ENCODE measurements at regions not wholly inside any gene's neighbourhood (a gene's known extent, or its start where the extent isn't known, plus 50 kb on each side); places are given as distances from the start of the nearest gene placed in this dataset.

DNA sequence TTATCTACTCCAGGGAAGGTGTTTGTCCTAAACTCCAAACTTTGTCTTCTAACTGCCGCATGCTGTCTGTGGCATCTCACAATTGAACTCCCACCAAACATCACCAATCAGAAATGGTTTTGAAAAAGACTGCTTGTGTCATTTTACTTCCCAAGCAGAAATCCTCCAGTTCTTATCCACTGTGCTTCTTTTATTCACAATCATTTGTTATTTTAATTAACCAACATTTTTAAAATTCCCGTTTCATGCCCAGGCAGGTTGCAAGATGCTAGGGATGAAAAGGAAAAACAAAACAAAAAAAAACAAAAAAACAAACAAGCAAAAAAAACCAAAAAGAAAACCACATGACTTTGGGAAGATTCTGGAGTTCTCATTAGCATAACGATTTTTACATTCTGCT is 63.5 kb upstream of the RAB27B start:
- no peak for ATAC-seq
- POLR2A ChIA-PET, result no interaction called here

DNA sequence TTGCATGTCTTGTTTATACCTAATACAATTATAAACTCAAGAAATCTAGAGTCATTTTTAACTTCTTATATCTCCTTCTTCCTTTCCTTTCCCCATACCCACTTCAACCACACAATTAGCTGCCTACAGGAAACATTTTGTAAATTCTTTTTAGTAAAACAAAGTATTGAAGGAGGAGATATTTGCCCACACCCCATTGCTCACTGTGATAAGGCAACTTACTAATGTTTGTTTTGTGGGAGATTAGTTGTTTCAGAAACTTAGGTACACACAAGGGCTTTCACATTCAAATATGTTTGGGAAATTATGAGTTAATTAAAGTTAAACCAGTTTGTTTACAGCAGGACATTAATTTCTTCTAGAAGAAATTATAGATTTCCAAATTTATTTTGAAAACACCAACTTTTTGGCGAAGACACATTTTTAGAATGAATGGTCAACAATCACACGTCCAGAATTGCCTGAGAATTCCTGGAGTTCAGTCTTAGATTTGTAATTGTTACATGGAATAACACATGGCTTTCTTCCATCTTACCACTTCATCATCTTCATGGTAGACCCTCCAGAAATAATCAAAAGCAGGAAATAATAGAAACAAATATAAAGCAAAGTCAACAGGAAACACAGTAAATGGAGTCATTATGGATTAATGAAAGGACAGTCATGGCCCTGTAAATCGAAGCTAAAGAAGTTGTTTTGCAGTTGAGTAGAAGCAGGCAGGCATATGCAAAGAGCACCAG is 62.5 kb upstream of the RAB27B start:
- POLR2A ChIA-PET, result no interaction called here
- no peak overlapping the region for H3K27ac Mint-ChIP-seq

More for the DNA sequence above, 63.5 kb upstream of the RAB27B start:
- peaks cover 3 to 11% (median 7%) of the 10 kb centered on the region in 5 donors for H3K27me3 Mint-ChIP-seq
- H3K36me3 Mint-ChIP-seq, result no peaks in the 10 kb centered on the region
- no peak for DNase-seq
- no peaks in the 10 kb centered on the region for H3K4me1 Mint-ChIP-seq
- no peak overlapping the region for H3K4me3 Mint-ChIP-seq
- H3K27ac Mint-ChIP-seq, result no peak overlapping the region
- peaks cover 0 to 7% (median 0%) of the 10 kb centered on the region in 9 donors for H3K9me3 Mint-ChIP-seq

DNA sequence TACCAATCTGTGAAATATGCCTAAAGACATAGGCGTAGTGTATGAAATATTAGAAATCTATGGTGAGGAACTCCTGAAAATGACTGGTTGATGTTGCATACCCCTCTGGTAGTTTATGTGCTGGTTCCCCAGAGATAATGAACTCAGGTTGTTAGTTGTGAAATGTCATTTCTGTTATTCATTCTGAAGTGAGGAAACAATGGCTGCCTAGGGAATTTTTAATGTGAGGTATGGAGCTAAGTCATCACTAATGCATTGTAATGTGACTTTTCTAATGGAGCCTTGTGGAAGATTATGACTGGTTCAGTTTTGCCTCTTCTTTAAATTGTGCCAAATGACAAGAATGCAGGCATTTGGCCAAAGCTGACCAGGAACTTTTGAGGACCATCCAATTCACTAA is 61.6 kb upstream of the RAB27B start:
- ATAC-seq (no peak), DNase-seq (no peak)
- Mint-ChIP-seq H3K27ac (peak overlapping the region in 1 of 10 donors; percentile 20), H3K4me3 (no peak overlapping the region), H3K36me3 (no peaks in the 10 kb centered on the region), H3K27me3 (peaks cover 0 to 10% (median 4%) of the 10 kb centered on the region in 5 donors), H3K4me1 (no peaks in the 10 kb centered on the region), H3K9me3 (peaks cover 0 to 2% (median 0%) of the 10 kb centered on the region in 9 donors)
- POLR2A ChIA-PET, result no interaction called here

More for the DNA sequence above, 62.5 kb upstream of the RAB27B start:
- no peaks in the 10 kb centered on the region for H3K4me1 Mint-ChIP-seq
- H3K36me3 Mint-ChIP-seq, result no peaks in the 10 kb centered on the region
- H3K27me3 Mint-ChIP-seq, result peaks cover 0 to 10% (median 4%) of the 10 kb centered on the region in 5 donors
- H3K9me3 Mint-ChIP-seq, result peaks cover 0 to 2% (median 0%) of the 10 kb centered on the region in 9 donors
- no peak for DNase-seq
- no peak overlapping the region for H3K4me3 Mint-ChIP-seq
- ATAC-seq, result no peak

DNA sequence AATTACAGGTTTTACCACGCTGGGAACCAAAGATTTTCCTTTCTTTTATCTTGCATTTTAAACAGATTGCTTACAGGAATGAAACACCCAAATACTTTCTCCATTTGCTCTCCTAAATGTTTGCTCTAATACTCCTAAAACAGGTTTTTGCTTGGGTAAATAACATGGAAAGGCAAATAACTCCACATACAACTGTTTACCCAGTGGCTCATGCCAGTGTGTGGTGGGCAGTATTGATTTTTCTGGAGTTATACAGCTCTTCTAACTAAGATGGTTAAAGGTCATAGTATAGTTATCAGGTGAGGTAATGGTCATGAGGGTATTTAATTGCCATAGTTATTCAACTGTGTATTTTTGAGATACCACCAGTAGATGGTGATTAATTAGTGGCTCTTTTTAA is 61.2 kb upstream of the RAB27B start:
- Mint-ChIP-seq H3K36me3 (no peaks in the 10 kb centered on the region), H3K9me3 (peaks cover 0 to 2% (median 0%) of the 10 kb centered on the region in 9 donors), H3K4me3 (no peak overlapping the region), H3K4me1 (no peaks in the 10 kb centered on the region), H3K27ac (no peak overlapping the region), H3K27me3 (peaks cover 0 to 10% (median 4%) of the 10 kb centered on the region in 5 donors)
- POLR2A ChIA-PET, result no interaction called here
- no peak for ATAC-seq
- DNase-seq, result no peak

DNA sequence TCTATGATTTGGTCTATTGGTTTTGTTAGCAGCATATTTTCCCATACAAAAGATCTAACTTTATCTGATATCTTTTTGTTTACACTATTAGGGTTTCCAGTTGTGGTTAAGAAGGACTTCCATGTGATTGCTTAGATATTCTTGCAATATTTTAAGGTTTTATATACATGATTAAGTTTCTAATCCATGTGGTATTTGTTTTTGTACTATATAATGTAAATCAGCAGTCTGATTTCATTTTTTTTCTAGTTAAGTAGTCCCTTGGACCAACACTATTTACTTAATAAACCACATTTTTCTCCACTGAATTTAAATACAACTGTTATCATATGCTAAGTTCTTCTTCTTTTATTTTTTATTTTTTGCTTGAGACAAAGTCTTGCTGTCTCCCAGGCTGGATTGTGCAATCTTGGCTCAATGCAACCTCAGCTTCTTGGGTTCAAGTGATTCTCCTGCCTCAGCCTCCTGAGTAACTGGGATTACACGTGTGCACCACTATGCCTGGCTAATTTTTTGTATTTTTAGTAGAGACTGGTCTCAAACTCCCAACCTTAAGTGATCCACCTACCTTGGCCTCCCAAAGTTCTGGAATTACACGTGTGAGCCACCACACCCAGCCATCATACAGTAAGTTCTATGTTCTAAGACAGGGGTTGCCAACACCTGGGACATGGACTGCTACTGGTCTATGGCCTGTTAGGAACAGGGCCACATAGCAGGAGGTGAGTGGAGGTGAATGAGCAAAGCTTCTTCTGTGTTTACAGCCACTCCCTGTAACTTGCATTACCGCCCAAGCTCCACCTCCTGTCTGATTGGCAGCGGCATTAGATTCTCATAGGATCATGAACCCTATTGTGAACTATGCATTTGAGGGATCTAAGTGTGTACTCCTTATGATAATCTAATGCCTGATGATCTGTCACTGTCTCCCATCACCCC is 58.5 kb upstream of the RAB27B start:
- Mint-ChIP-seq H3K36me3 (no peaks in the 10 kb centered on the region), H3K4me1 (no peaks in the 10 kb centered on the region), H3K9me3 (peaks cover 0 to 2% (median 0%) of the 10 kb centered on the region in 9 donors), H3K27me3 (peaks cover 0 to 8% (median 4%) of the 10 kb centered on the region in 5 donors), H3K4me3 (no peak overlapping the region), H3K27ac (no peak overlapping the region)
- ATAC-seq (no peak), DNase-seq (no peak)
- POLR2A ChIA-PET, result no interaction called here

DNA sequence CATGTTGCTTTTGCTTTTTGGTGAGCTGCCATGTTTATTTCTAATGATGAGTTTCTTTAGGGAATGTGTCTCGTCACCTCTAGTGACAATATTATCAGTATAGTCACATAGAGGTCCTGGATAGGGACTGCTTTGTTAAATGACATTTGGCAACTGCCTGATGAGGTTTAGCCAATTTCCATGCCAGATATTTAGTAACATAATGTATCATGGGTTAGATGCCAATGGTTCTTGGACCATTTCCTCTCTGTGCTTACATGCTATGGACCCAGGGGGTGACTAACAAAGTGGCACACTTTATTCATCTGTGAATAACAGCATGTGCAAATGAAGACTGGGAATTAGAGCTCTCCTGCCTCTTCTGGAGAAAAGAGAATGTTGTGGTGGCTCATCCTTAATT is 56.2 kb upstream of the RAB27B start:
- no peak overlapping the region for H3K4me3 Mint-ChIP-seq
- H3K27ac Mint-ChIP-seq, result no peak overlapping the region
- H3K9me3 Mint-ChIP-seq, result no peaks in the 10 kb centered on the region
- H3K27me3 Mint-ChIP-seq, result peaks cover 0 to 4% (median 0%) of the 10 kb centered on the region in 5 donors
- H3K36me3 Mint-ChIP-seq, result no peaks in the 10 kb centered on the region
- no peaks in the 10 kb centered on the region for H3K4me1 Mint-ChIP-seq
- no peak for ATAC-seq
- DNase-seq, result no peak
- POLR2A ChIA-PET, result no interaction called here

DNA sequence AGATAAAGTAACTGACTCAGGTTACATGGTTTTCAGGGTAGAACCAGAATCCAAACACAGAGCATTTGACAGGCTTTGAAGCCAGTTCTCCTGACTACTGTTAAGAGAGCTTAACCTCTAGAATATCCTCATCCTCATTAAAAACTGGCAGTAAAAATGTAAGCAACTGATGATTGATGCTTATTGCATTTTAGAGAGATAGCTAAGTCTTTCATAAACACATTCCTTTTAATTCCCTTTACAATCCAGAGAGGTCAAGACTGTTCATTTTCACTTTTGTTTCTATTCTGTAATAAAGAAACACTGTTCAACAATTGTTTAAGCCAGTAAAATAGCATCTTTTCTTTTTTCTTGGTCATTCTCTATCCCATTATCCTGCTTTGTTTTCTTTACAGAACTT is 53.9 kb upstream of the RAB27B start:
- DNase-seq, result no peak
- Mint-ChIP-seq H3K9me3 (no peaks in the 10 kb centered on the region), H3K27me3 (no peaks in the 10 kb centered on the region), H3K36me3 (no peaks in the 10 kb centered on the region), H3K4me1 (no peaks in the 10 kb centered on the region), H3K27ac (no peak overlapping the region), H3K4me3 (no peak overlapping the region)
- ATAC-seq, result no peak
- POLR2A ChIA-PET, result no interaction called here

DNA sequence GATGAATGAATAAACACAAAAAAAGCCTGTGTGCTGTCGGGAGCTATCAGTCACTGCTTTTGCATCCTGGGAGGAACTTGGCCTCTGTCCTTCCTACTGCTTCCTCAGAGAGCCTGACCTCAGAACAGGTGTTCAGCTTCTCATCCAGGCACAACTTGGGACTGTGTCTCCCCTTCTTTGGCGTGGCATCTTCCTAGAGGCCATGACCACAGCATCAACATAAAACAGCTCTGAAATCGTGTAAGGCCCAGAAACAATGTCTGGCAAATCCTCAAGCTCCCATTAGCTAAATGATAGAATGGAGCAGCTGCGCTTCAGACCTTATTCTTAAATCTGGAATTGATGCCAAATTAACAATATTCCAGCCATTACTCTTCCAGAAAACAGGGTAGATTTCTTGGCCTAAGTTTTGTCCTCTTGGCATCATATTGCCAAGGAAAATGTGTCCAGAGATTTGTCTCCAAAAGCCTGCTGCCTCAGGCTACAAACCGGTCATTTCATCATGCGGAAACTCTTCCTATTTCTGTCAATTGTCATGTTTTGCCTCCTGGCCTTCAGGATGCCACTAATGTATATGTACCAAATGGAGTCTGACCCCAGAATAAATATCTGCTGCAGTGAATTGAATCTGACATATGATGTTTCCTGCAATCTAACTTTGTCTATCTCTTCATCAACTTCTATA is 53.2 kb upstream of the RAB27B start:
- ATAC-seq, result no peak
- no peak overlapping the region for H3K27ac Mint-ChIP-seq
- POLR2A ChIA-PET, result no interaction called here

DNA sequence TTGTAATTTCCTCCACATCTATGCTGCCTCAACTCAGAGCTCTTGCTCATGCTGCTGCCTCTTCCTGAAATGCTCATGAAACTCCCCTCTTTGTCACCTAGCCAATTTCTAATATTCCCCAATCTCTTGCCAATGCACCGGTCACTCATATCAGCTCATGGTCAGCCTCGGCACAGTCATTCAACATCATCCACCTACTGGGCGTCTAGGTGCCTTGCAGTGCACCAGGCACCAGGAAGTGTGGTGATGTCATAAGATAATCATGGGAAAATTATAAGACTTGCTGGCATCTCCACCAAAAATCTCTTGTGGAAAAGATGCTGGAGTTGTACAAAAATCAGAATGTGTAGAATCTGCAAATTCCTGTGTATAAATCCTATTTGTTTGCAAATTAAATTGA is 52.6 kb upstream of the RAB27B start:
- no peaks in the 10 kb centered on the region for H3K36me3 Mint-ChIP-seq
- no peaks in the 10 kb centered on the region for H3K4me1 Mint-ChIP-seq
- no peak for ATAC-seq
- H3K9me3 Mint-ChIP-seq, result no peaks in the 10 kb centered on the region
- H3K4me3 Mint-ChIP-seq, result no peak overlapping the region
- H3K27me3 Mint-ChIP-seq, result peaks cover 0 to 4% (median 0%) of the 10 kb centered on the region in 5 donors
- POLR2A ChIA-PET, result no interaction called here
- DNase-seq, result no peak
- H3K27ac Mint-ChIP-seq, result no peak overlapping the region

More for the DNA sequence above, 53.2 kb upstream of the RAB27B start:
- Mint-ChIP-seq H3K36me3 (no peaks in the 10 kb centered on the region), H3K4me3 (no peak overlapping the region), H3K9me3 (no peaks in the 10 kb centered on the region), H3K4me1 (no peaks in the 10 kb centered on the region), H3K27me3 (no peaks in the 10 kb centered on the region)
- DNase-seq, result no peak

DNA sequence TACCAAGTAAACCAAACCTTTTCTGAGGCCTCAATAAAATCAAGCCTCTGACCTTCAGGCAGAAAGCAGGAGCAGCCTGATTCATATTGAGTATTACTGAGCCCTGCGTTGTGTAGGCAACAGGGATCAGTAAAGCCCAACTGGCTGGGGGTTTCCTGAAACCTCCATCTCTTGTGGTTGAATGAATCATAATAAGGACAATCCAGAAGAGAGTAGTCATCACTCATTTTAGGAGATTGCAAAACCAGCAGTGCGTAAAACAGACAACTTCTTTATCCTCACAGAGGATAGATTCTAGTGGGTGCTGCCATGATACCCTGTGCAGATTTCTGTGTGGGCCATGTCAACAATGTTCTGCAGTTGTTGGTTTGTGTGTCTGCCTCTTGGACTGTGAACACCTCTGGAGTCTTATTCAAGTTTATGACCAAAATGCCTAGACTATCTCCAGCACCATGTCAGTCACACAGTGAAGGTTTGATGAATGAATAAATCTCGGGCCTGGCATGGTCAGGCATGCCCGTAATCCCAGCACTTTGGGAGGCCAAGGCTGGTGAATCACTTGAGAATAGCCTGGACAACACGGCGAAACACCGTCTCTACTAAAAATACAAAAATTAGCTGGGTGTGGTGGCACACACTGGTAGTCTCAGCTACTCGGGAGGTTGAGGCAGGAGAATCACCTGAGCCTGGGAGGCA is 51.8 kb upstream of the RAB27B start:
- H3K36me3 Mint-ChIP-seq, result no peaks in the 10 kb centered on the region
- POLR2A ChIA-PET, result no interaction called here
- H3K4me1 Mint-ChIP-seq, result no peaks in the 10 kb centered on the region
- H3K27me3 Mint-ChIP-seq, result peaks cover 0 to 4% (median 2%) of the 10 kb centered on the region in 5 donors
- ATAC-seq (no peak), DNase-seq (no peak)
- no peak overlapping the region for H3K4me3 Mint-ChIP-seq
- H3K27ac Mint-ChIP-seq, result no peak overlapping the region
- no peaks in the 10 kb centered on the region for H3K9me3 Mint-ChIP-seq

DNA sequence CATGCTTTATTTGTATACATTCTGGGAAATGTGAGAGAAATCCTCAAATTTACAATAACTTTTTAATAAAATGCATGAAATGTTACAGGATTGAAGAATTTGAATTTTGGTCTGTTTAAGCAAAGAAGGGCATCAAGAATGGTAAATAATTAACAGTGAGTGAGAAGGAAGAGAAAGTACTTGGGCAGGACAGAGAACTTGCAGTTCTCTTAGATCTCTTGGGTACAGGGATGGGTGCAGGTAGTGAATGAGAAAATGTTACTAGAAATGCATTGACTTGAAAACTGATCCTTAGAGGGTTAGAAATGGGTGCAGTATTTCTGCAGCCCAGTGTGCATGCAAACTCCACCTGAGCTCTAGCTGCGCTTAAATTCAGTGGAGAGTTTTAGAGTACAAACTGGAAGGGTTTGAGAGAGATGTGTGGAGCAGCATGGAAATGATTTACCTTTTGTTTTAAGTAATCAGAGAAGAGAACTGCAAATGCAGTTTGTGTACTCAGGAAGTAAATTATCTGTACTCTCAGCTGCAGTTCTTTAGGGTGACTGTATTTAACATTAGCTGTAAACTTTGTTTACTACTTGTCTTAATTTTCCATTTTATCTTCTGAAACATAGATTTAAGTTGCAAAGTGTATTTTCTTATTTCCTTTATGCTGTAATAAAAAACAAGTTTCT is 51.0 kb upstream of the RAB27B start:
- peaks cover 0 to 4% (median 2%) of the 10 kb centered on the region in 5 donors for H3K27me3 Mint-ChIP-seq
- no peak overlapping the region for H3K27ac Mint-ChIP-seq
- no peaks in the 10 kb centered on the region for H3K36me3 Mint-ChIP-seq
- H3K4me3 Mint-ChIP-seq, result no peak overlapping the region
- POLR2A ChIA-PET, result no interaction called here
- DNase-seq (no peak), ATAC-seq (no peak)
- no peaks in the 10 kb centered on the region for H3K9me3 Mint-ChIP-seq
- no peaks in the 10 kb centered on the region for H3K4me1 Mint-ChIP-seq

DNA sequence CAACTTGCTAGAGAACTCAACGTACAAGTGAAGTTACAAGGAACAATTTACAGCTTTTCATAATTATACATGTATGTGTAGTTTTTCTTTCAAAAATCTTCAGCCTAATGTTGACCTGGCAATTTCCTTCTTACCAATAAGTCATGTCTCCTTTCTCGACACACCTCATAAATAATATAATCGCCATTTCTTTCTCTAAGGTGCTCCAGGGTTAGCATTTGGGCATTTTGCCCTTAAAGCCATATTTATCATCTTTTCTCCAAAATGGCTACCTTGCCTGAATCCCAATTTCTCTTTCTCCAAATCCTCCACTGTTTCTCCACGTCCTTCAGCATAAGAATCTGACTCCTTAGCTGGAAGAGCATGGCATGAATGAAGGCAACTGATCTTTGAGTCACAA is 50.3 kb upstream of the RAB27B start:
- DNase-seq, result no peak
- Mint-ChIP-seq H3K9me3 (no peaks in the 10 kb centered on the region), H3K4me3 (no peak overlapping the region), H3K27me3 (peaks cover 0 to 4% (median 2%) of the 10 kb centered on the region in 5 donors), H3K4me1 (no peaks in the 10 kb centered on the region), H3K27ac (no peak overlapping the region), H3K36me3 (no peaks in the 10 kb centered on the region)
- no peak for ATAC-seq
- POLR2A ChIA-PET, result no interaction called here
